Hippocampal formation (tissue), 2 donors: ENCODE measurements at regions not wholly inside any gene's neighbourhood (a gene's known extent, or its start where the extent isn't known, plus 50 kb on each side); places are given as distances from the start of the nearest gene placed in this dataset.
"Not testable (repeated sequence)": the region's sequence is repeated elsewhere in the genome, so short reads cannot be mapped to it uniquely, and the experiment has no call there.

Experiments
- DNase-seq, 2 donors: peaks; one replicate each; lab custom pipeline; 2025; lab: John Stamatoyannopoulos, UW

- no peak for DNase-seq
Measured at GRCh38 chr12:58310809-58311622, 369.6 kb downstream of the ATP23 start.

GRCh38 chr12:58313091-58313855, 371.9 kb downstream of the ATP23 start:
- DNase-seq: no peak

GRCh38 chr12:58314610-58315009, 373.2 kb downstream of the ATP23 start:
- DNase-seq: no peak

- DNase-seq: no peak
Measured at GRCh38 chr12:58316926-58317325, 375.6 kb downstream of the ATP23 start.

GRCh38 chr12:58321414-58321813, 380.0 kb downstream of the ATP23 start:
- no peak for DNase-seq

GRCh38 chr12:58323676-58324075, 382.3 kb downstream of the ATP23 start:
- DNase-seq: no peak

GRCh38 chr12:58325561-58325960, 384.2 kb downstream of the ATP23 start:
- no peak for DNase-seq

- no peak for DNase-seq
Measured at GRCh38 chr12:58326534-58326933, 385.2 kb downstream of the ATP23 start.

- not testable (repeated sequence) for DNase-seq
Measured at GRCh38 chr12:58336581-58337242, 395.3 kb downstream of the ATP23 start.

GRCh38 chr12:58337539-58337938, 396.2 kb downstream of the ATP23 start:
- not testable (repeated sequence) for DNase-seq

GRCh38 chr12:58341791-58342190, 400.4 kb downstream of the ATP23 start:
- no peak for DNase-seq

GRCh38 chr12:58342736-58343135, 401.4 kb downstream of the ATP23 start:
- no peak for DNase-seq

- DNase-seq: peak in 1 of 2 donors; percentile 70
Measured at GRCh38 chr12:58346032-58346632, 404.8 kb downstream of the ATP23 start.

- DNase-seq: no peak
Measured at GRCh38 chr12:58347188-58347587, 405.8 kb downstream of the ATP23 start.

- no peak for DNase-seq
Measured at GRCh38 chr12:58347691-58348090, 406.3 kb downstream of the ATP23 start.

- DNase-seq: no peak
Measured at GRCh38 chr12:58349161-58349560, 407.8 kb downstream of the ATP23 start.

GRCh38 chr12:58356794-58357193, 415.4 kb downstream of the ATP23 start:
- no peak for DNase-seq

- DNase-seq: no peak
Measured at GRCh38 chr12:58357511-58357910, 416.1 kb downstream of the ATP23 start.

- no peak for DNase-seq
Measured at GRCh38 chr12:58358369-58358768, 417.0 kb downstream of the ATP23 start.

- no peak for DNase-seq
Measured at GRCh38 chr12:58359084-58359483, 417.7 kb downstream of the ATP23 start.

GRCh38 chr12:58361056-58361455, 419.7 kb downstream of the ATP23 start:
- DNase-seq: no peak

- DNase-seq: no peak
Measured at GRCh38 chr12:58363971-58364370, 422.6 kb downstream of the ATP23 start.
